ENCODE measurements at regions not wholly inside any gene's neighbourhood (a gene's known extent, or its start where the extent isn't known, plus 50 kb on each side); places are given as distances from the start of the nearest gene placed in this dataset.

GRCh38 chr13:76719955-76720354 is 166.2 kb downstream of the KCTD12 start:
- no peaks in the 10 kb centered on the region for H3K36me3 Mint-ChIP-seq (ENCODE audit: low read depth)
- CTCF ChIA-PET = no interaction called here

GRCh38 chr13:76717092-76717491 is 169.1 kb downstream of the KCTD12 start:
- no peak overlapping the region for H3K4me3 Mint-ChIP-seq
- H3K36me3 Mint-ChIP-seq (ENCODE audit: low read depth) = no peaks in the 10 kb centered on the region
- intact Hi-C loops (cut with micrococcal nuclease) = no loop called here
- no peaks in the 10 kb centered on the region for H3K4me1 Mint-ChIP-seq (ENCODE audit: low read depth)
- H3K27ac Mint-ChIP-seq = no peak overlapping the region
- no peaks in the 10 kb centered on the region for H3K27me3 Mint-ChIP-seq (ENCODE audit: low read depth)
- no peaks in the 10 kb centered on the region for H3K9me3 Mint-ChIP-seq
- DNase-seq = no peak
- CTCF ChIA-PET = no interaction called here

More at GRCh38 chr13:76719955-76720354, 166.2 kb downstream of the KCTD12 start:
- intact Hi-C loops (cut with micrococcal nuclease) = loop anchor here (5.0 kb wide), 1 partner anchor 167 kb away; the partner anchor contains the start of gene KCTD12
- Mint-ChIP-seq H3K4me1 (ENCODE audit: low read depth) (no peaks in the 10 kb centered on the region), H3K27me3 (ENCODE audit: low read depth) (no peaks in the 10 kb centered on the region), H3K9me3 (no peaks in the 10 kb centered on the region), H3K27ac (no peak overlapping the region), H3K4me3 (no peak overlapping the region)
- no peak for DNase-seq

GRCh38 chr13:76715621-76716020 is 170.6 kb downstream of the KCTD12 start:
- Mint-ChIP-seq H3K4me3 (no peak overlapping the region), H3K27me3 (ENCODE audit: low read depth) (no peaks in the 10 kb centered on the region), H3K4me1 (ENCODE audit: low read depth) (no peaks in the 10 kb centered on the region), H3K9me3 (no peaks in the 10 kb centered on the region), H3K36me3 (ENCODE audit: low read depth) (no peaks in the 10 kb centered on the region), H3K27ac (no peak overlapping the region)
- intact Hi-C loops (cut with micrococcal nuclease) = no loop called here
- CTCF ChIA-PET = no interaction called here
- DNase-seq = no peak

GRCh38 chr13:76715075-76715474 is 171.1 kb downstream of the KCTD12 start:
- CTCF ChIA-PET = no interaction called here
- no peak for DNase-seq
- Mint-ChIP-seq H3K4me3 (no peak overlapping the region), H3K27ac (no peak overlapping the region), H3K4me1 (ENCODE audit: low read depth) (no peaks in the 10 kb centered on the region), H3K9me3 (no peaks in the 10 kb centered on the region), H3K27me3 (ENCODE audit: low read depth) (no peaks in the 10 kb centered on the region), H3K36me3 (ENCODE audit: low read depth) (no peaks in the 10 kb centered on the region)
- intact Hi-C loops (cut with micrococcal nuclease) = no loop called here

- H3K27ac Mint-ChIP-seq = no peak overlapping the region
- CTCF ChIA-PET = interaction anchor here (0.7 kb wide), 1 partner anchor 1569 kb away, joined by 3 read pairs; no protein-coding TSS in a partner anchor
- H3K4me1 Mint-ChIP-seq (ENCODE audit: low read depth) = no peaks in the 10 kb centered on the region
- intact Hi-C loops (cut with micrococcal nuclease) = no loop called here
- no peak overlapping the region for H3K4me3 Mint-ChIP-seq
- H3K9me3 Mint-ChIP-seq = no peaks in the 10 kb centered on the region
- DNase-seq = no peak
- no peaks in the 10 kb centered on the region for H3K27me3 Mint-ChIP-seq (ENCODE audit: low read depth)
- H3K36me3 Mint-ChIP-seq (ENCODE audit: low read depth) = no peaks in the 10 kb centered on the region
Measured at GRCh38 chr13:76713280-76713679, 172.9 kb downstream of the KCTD12 start.

- no peaks in the 10 kb centered on the region for H3K9me3 Mint-ChIP-seq
- intact Hi-C loops (cut with micrococcal nuclease) = no loop called here
Measured at GRCh38 chr13:76711550-76712182, 174.5 kb downstream of the KCTD12 start.

GRCh38 chr13:76709851-76710250 is 176.4 kb downstream of the KCTD12 start:
- intact Hi-C loops (cut with micrococcal nuclease) = no loop called here
- H3K36me3 Mint-ChIP-seq (ENCODE audit: low read depth) = no peaks in the 10 kb centered on the region
- no peaks in the 10 kb centered on the region for H3K4me1 Mint-ChIP-seq (ENCODE audit: low read depth)
- no peaks in the 10 kb centered on the region for H3K27me3 Mint-ChIP-seq (ENCODE audit: low read depth)
- no peak overlapping the region for H3K27ac Mint-ChIP-seq
- DNase-seq = no peak
- H3K4me3 Mint-ChIP-seq = no peak overlapping the region
- no peaks in the 10 kb centered on the region for H3K9me3 Mint-ChIP-seq
- CTCF ChIA-PET = no interaction called here

More at GRCh38 chr13:76711550-76712182, 174.5 kb downstream of the KCTD12 start:
- Mint-ChIP-seq H3K27me3 (ENCODE audit: low read depth) (no peaks in the 10 kb centered on the region), H3K4me1 (ENCODE audit: low read depth) (no peaks in the 10 kb centered on the region), H3K36me3 (ENCODE audit: low read depth) (no peaks in the 10 kb centered on the region), H3K27ac (no peak overlapping the region), H3K4me3 (no peak overlapping the region)
- no peak for DNase-seq
- CTCF ChIA-PET = no interaction called here

GRCh38 chr13:76708138-76708688 is 178.0 kb downstream of the KCTD12 start:
- no peak overlapping the region for H3K27ac Mint-ChIP-seq
- intact Hi-C loops (cut with micrococcal nuclease) = no loop called here
- CTCF ChIA-PET = no interaction called here
- DNase-seq = no peak
- no peaks in the 10 kb centered on the region for H3K27me3 Mint-ChIP-seq (ENCODE audit: low read depth)
- H3K4me3 Mint-ChIP-seq = no peak overlapping the region
- no peaks in the 10 kb centered on the region for H3K4me1 Mint-ChIP-seq (ENCODE audit: low read depth)
- no peaks in the 10 kb centered on the region for H3K9me3 Mint-ChIP-seq
- no peaks in the 10 kb centered on the region for H3K36me3 Mint-ChIP-seq (ENCODE audit: low read depth)

- Mint-ChIP-seq H3K36me3 (ENCODE audit: low read depth) (no peaks in the 10 kb centered on the region), H3K9me3 (no peaks in the 10 kb centered on the region), H3K4me3 (no peak overlapping the region), H3K27ac (no peak overlapping the region), H3K27me3 (ENCODE audit: low read depth) (no peaks in the 10 kb centered on the region), H3K4me1 (ENCODE audit: low read depth) (no peaks in the 10 kb centered on the region)
- CTCF ChIA-PET = no interaction called here
- no peak for DNase-seq
- intact Hi-C loops (cut with micrococcal nuclease) = no loop called here
Measured at GRCh38 chr13:76707360-76707759, 178.8 kb downstream of the KCTD12 start.

GRCh38 chr13:76703621-76704288 is 182.4 kb downstream of the KCTD12 start:
- no peaks in the 10 kb centered on the region for H3K9me3 Mint-ChIP-seq
- no peaks in the 10 kb centered on the region for H3K4me1 Mint-ChIP-seq (ENCODE audit: low read depth)
- H3K27ac Mint-ChIP-seq = no peak overlapping the region
- intact Hi-C loops (cut with micrococcal nuclease) = no loop called here
- H3K27me3 Mint-ChIP-seq (ENCODE audit: low read depth) = no peaks in the 10 kb centered on the region
- CTCF ChIA-PET = interaction anchor here (0.6 to 1.0 kb wide), 5 partner anchors 30 to 889 kb away, joined by 3 read pairs; no protein-coding TSS in a partner anchor
- no peaks in the 10 kb centered on the region for H3K36me3 Mint-ChIP-seq (ENCODE audit: low read depth)
- H3K4me3 Mint-ChIP-seq = no peak overlapping the region
- no peak for DNase-seq

GRCh38 chr13:76703216-76703615 is 183.0 kb downstream of the KCTD12 start:
- H3K4me3 Mint-ChIP-seq = no peak overlapping the region
- CTCF ChIA-PET = interaction anchor here (0.6 to 0.8 kb wide), 2 partner anchors 46 to 114 kb away, joined by 3 read pairs; no protein-coding TSS in a partner anchor
- no peaks in the 10 kb centered on the region for H3K4me1 Mint-ChIP-seq (ENCODE audit: low read depth)
- H3K9me3 Mint-ChIP-seq = no peaks in the 10 kb centered on the region
- DNase-seq = no peak
- H3K27ac Mint-ChIP-seq = no peak overlapping the region
- no peaks in the 10 kb centered on the region for H3K27me3 Mint-ChIP-seq (ENCODE audit: low read depth)
- intact Hi-C loops (cut with micrococcal nuclease) = no loop called here
- no peaks in the 10 kb centered on the region for H3K36me3 Mint-ChIP-seq (ENCODE audit: low read depth)

GRCh38 chr13:76697288-76697687 is 188.9 kb downstream of the KCTD12 start:
- intact Hi-C loops (cut with micrococcal nuclease) = no loop called here
- no peak for DNase-seq
- Mint-ChIP-seq H3K27ac (no peak overlapping the region), H3K36me3 (ENCODE audit: low read depth) (no peaks in the 10 kb centered on the region), H3K4me3 (no peak overlapping the region), H3K9me3 (no peaks in the 10 kb centered on the region), H3K27me3 (ENCODE audit: low read depth) (peaks cover 3% of the 10 kb centered on the region), H3K4me1 (ENCODE audit: low read depth) (no peaks in the 10 kb centered on the region)
- CTCF ChIA-PET = no interaction called here

- no peak overlapping the region for H3K27ac Mint-ChIP-seq
- no peaks in the 10 kb centered on the region for H3K9me3 Mint-ChIP-seq
- no peak overlapping the region for H3K4me3 Mint-ChIP-seq
- H3K27me3 Mint-ChIP-seq (ENCODE audit: low read depth) = peaks cover 3% of the 10 kb centered on the region
- intact Hi-C loops (cut with micrococcal nuclease) = no loop called here
- H3K4me1 Mint-ChIP-seq (ENCODE audit: low read depth) = no peaks in the 10 kb centered on the region
- no peak for DNase-seq
- no peaks in the 10 kb centered on the region for H3K36me3 Mint-ChIP-seq (ENCODE audit: low read depth)
- CTCF ChIA-PET = interaction anchor here (0.7 kb wide), 1 partner anchor 31 kb away, joined by 3 read pairs; no protein-coding TSS in a partner anchor
Measured at GRCh38 chr13:76696370-76696769, 189.8 kb downstream of the KCTD12 start.
